Right lobe of liver (tissue), 6 donors: ENCODE measurements at regions not wholly inside any gene's neighbourhood (a gene's known extent, or its start where the extent isn't known, plus 50 kb on each side); places are given as distances from the start of the nearest gene placed in this dataset.

Experiments used
- ATAC-seq, 4 donors: fragments of 200-7000 bp; cut with Tn5 transposase; one replicate each; pipeline ENCODE4 v1.9.1; 2020; ENCODE audit warnings: mild to moderate bottlenecking in 4 of 4, moderate library complexity in 4 of 4
- DNase-seq, 3 donors: peaks; one replicate each; pipeline ENCODE4 v3.0.0-alpha.2; 2020
- H3K27ac ChIP-seq, 3 donors: fragments of 200-600 bp; one replicate each; pipeline ENCODE4 v1.8.0; 2022
- H3K27me3 ChIP-seq, 2 donors: fragments of 200-600 bp; one replicate each; pipeline ENCODE4 v1.8.0; 2022
- H3K36me3 ChIP-seq, 4 donors: fragments of 200-600 bp; sonication (generic) in 1 of 4; one replicate each; pipeline versions ENCODE4 v1.5.1 to v1.8.0; 2017 to 2022; ENCODE audit warnings: control low read depth in 1 of 4
- H3K4me1 ChIP-seq, 4 donors: fragments of 200-600 bp; sonication (generic) in 1 of 4; one replicate each; pipeline versions ENCODE4 v1.5.1 to v1.8.0; 2017 to 2022; ENCODE audit warnings: control low read depth in 1 of 4
- H3K4me3 ChIP-seq, 3 donors: fragments of 200-600 bp; one replicate each; pipeline ENCODE4 v1.8.0; 2022
- H3K9me3 ChIP-seq, 4 donors: fragments of 200-600 bp; sonication (generic) in 1 of 4; one replicate each; pipeline versions ENCODE4 v1.5.1 to v1.8.0; 2017 to 2022; ENCODE audit warnings: control low read depth in 1 of 4
- CTCF ChIP-seq, 4 donors: fragments of 200-600 bp in 3 of 4; fragments of 450-650 bp in 1 of 4; IDR thresholded peaks; one replicate each; pipeline versions ENCODE4 v1.5.1 to v1.8.0; 2016 to 2022; ENCODE audit warnings: antibody characterized with exemption in 4 of 4, mild to moderate bottlenecking in 2 of 4
- POLR2A ChIP-seq: fragments of 450-650 bp; IDR thresholded peaks from one replicate; pipeline ENCODE4 v1.6.1; 2017; ENCODE audit warnings: antibody characterized with exemption, mild to moderate bottlenecking
- WGBS: methylation state at CpG from one replicate; pipeline ENCODE4 v1.1.6; 2018; ENCODE audit warnings: low coverage, low lambda C conversion rate; ENCODE audit not compliant: insufficient coverage; ENCODE audit errors: missing lambda C conversion rate; 5-methylcytosine and 5-hydroxymethylcytosine counted together
- intact Hi-C, 2 donors: fragments of 100-400 bp; cut with DNase I; formaldehyde crosslinking; loops; one replicate each; pipeline versions ENCODE4 v1.11.2 to v1.14.1; 2022
- donor health status: DM: no; HTN: yes; CAD: no.
- donor health status: DM: no; HTN: no; CAD: no.
- donor health status: DM: no; HTN: no; CAD: no.
- donor health status: DM: no; HTN: yes; CAD: no.
- donor health status: DM: no; HTN: yes; CAD: no.

GRCh38 chrX:125387945-125388344 lies 68.3 kb downstream of the TEX13C start:
- WGBS = 63% methylated on average over 7 of the region's 7 CpGs
- H3K36me3 ChIP-seq = no peaks in the 10 kb centered on the region
- no peaks in the 10 kb centered on the region for H3K9me3 ChIP-seq
- no peak overlapping the region for H3K4me3 ChIP-seq
- no peak for TF ChIP-seq CTCF (IDR thresholded peaks at IDR 0.05)
- no peak for TF ChIP-seq POLR2A
- ATAC-seq (no peak), DNase-seq (no peak)
- no peaks in the 10 kb centered on the region for H3K27me3 ChIP-seq
- H3K4me1 ChIP-seq = no peaks in the 10 kb centered on the region
- H3K27ac ChIP-seq = no peak overlapping the region
- intact Hi-C loops = no loop called here

GRCh38 chrX:125394449-125394848 lies 74.8 kb downstream of the TEX13C start:
- DNase-seq = no peak
- no peak overlapping the region for H3K27ac ChIP-seq
- no peaks in the 10 kb centered on the region for H3K36me3 ChIP-seq
- no peaks in the 10 kb centered on the region for H3K27me3 ChIP-seq
- H3K9me3 ChIP-seq = no peaks in the 10 kb centered on the region
- ATAC-seq = no peak
- no peak for TF ChIP-seq CTCF (IDR thresholded peaks at IDR 0.05)
- TF ChIP-seq POLR2A = no peak
- intact Hi-C loops = no loop called here
- no peaks in the 10 kb centered on the region for H3K4me1 ChIP-seq
- 48% methylated on average over 4 of the region's 4 CpGs for WGBS
- H3K4me3 ChIP-seq = no peak overlapping the region

DNA sequence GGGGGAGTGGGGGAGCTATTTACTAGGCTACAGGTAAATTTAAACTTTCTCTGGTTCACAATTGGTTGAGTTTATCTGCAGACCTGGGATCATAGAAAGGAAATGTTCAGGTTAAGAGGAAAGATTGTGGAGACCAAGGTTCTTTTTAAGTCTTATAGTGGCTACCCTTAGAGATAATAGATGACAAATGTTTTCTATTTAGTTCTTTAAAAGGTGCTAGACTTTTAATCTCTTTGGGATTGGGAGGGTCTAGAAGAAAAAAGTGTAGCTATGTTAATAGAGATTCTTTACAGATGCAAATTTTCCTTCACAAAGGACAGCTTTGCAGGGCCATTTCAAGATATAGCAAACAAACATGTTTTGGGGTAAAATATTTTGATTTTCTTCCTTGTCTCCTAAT lies 76.0 kb downstream of the TEX13C start:
- no peak for TF ChIP-seq CTCF (IDR thresholded peaks at IDR 0.05)
- no peak for TF ChIP-seq POLR2A
- ATAC-seq = no peak
- no peaks in the 10 kb centered on the region for H3K27me3 ChIP-seq
- H3K9me3 ChIP-seq = no peaks in the 10 kb centered on the region
- no peak overlapping the region for H3K4me3 ChIP-seq
- intact Hi-C loops = no loop called here
- DNase-seq = no peak
- no peaks in the 10 kb centered on the region for H3K4me1 ChIP-seq
- no peak overlapping the region for H3K27ac ChIP-seq
- no peaks in the 10 kb centered on the region for H3K36me3 ChIP-seq

DNA sequence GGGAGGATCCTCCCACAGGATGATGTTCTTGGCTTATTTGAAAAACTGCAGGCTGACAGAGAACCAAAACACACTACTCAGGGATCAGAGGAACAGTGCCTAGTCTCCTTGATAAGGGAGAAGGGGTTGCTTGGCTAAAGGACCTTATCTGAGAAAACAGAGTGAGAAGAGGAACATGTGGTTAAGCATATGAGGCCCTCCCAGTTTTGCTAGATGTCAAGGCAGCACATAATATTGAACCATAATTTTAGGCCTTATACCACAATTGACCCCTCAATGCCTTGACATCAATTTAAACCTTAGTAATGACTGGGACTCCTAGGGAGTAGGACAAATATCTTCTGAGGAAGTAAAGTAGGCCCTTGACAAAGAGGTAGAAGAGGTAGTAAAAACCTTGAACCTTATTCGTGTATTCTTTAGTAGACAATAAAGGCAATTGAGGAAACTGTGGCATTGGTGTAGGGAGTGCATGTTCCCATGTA lies 79.3 kb downstream of the TEX13C start:
- no peaks in the 10 kb centered on the region for H3K4me1 ChIP-seq
- WGBS = 50% methylated on average over 1 of the region's 1 CpG

More for the DNA sequence above, 79.3 kb downstream of the TEX13C start:
- H3K9me3 ChIP-seq = no peaks in the 10 kb centered on the region
- no peaks in the 10 kb centered on the region for H3K36me3 ChIP-seq
- intact Hi-C loops = no loop called here
- ATAC-seq (no peak), DNase-seq (no peak)
- H3K4me3 ChIP-seq = no peak overlapping the region
- no peak overlapping the region for H3K27ac ChIP-seq
- no peak for TF ChIP-seq POLR2A
- TF ChIP-seq CTCF (IDR thresholded peaks at IDR 0.05) = no peak
- no peaks in the 10 kb centered on the region for H3K27me3 ChIP-seq
